Nephron progenitor cell (in vitro differentiated cells): ENCODE measurements at regions not wholly inside any gene's neighbourhood (a gene's known extent, or its start where the extent isn't known, plus 50 kb on each side); places are given as distances from the start of the nearest gene placed in this dataset.

Experiments
- DNase-seq: peaks from one replicate; pipeline ENCODE4 v3.0.0; 2021
- H3K27ac Mint-ChIP-seq: 2 replicates; pipeline ENCODE4 v1.8.0; 2021; ENCODE audit warnings: mild to moderate bottlenecking, moderate library complexity, mixed read lengths
- H3K27me3 Mint-ChIP-seq: 2 replicates; pipeline ENCODE4 v1.8.0; 2021; ENCODE audit warnings: mild to moderate bottlenecking, low read depth, mixed read lengths; ENCODE audit not compliant: poor library complexity
- H3K36me3 Mint-ChIP-seq: 2 replicates; pipeline ENCODE4 v1.8.0; 2021; ENCODE audit warnings: low read depth, mixed read lengths
- H3K4me1 Mint-ChIP-seq: 2 replicates; pipeline ENCODE4 v1.8.0; 2021; ENCODE audit warnings: mixed read lengths
- H3K4me3 Mint-ChIP-seq: 2 replicates; pipeline ENCODE4 v1.8.0; 2021; ENCODE audit warnings: mild to moderate bottlenecking, moderate library complexity, mixed read lengths
- H3K9me3 Mint-ChIP-seq: 2 replicates; pipeline ENCODE4 v1.8.0; 2021; ENCODE audit warnings: mild to moderate bottlenecking, moderate library complexity, mixed read lengths
- TF ChIP-seq, protein P1 (sequence below): fragments of 200-600 bp; sonication (generic); IDR thresholded peaks from 2 replicates; pipeline ENCODE4 v1.5.0; 2021; ENCODE audit warnings: antibody characterized with exemption

DNA sequence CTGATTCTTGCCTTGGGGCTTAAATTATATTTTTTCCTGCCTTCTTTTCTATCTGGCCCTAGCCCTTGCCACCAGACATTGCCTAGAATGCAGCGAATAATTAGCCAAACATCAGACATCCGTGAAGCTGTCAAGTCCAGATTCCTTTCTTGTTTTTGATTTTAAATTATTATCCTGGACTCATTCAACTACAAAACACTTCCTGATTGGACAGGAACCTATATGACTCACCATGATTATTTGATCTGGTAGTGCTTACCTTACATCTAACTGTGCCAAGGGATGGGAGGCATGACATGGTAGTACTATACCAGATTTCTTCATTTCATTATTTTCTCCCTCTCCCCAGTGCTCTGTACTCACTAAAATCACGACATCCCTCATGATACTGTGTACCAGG, 829.6 kb downstream of the TLR4 start:
- TF ChIP-seq, protein P1, sequence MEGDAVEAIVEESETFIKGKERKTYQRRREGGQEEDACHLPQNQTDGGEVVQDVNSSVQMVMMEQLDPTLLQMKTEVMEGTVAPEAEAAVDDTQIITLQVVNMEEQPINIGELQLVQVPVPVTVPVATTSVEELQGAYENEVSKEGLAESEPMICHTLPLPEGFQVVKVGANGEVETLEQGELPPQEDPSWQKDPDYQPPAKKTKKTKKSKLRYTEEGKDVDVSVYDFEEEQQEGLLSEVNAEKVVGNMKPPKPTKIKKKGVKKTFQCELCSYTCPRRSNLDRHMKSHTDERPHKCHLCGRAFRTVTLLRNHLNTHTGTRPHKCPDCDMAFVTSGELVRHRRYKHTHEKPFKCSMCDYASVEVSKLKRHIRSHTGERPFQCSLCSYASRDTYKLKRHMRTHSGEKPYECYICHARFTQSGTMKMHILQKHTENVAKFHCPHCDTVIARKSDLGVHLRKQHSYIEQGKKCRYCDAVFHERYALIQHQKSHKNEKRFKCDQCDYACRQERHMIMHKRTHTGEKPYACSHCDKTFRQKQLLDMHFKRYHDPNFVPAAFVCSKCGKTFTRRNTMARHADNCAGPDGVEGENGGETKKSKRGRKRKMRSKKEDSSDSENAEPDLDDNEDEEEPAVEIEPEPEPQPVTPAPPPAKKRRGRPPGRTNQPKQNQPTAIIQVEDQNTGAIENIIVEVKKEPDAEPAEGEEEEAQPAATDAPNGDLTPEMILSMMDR = no peak

DNA sequence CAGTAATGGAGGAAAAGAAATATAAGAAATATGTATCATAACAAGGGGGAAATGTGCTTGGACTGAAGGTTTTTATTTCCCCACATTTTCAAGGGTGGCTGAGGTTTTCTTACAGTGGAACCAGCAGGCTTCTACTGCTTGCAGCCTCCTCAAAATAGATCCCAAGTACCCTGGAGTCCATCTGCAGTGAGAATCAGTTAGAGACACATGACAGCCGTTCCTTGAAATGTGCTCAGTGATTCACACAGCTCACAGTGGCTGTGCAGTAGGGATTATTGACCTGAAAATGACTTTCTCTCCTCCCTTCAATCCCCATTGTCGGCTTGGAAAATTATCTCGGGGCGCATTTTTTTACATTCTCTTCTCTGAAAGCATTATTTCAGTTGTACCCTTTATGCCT, 832.0 kb downstream of the TLR4 start:
- no peaks in the 10 kb centered on the region for H3K36me3 Mint-ChIP-seq
- no peaks in the 10 kb centered on the region for H3K9me3 Mint-ChIP-seq
- no peak overlapping the region for H3K27ac Mint-ChIP-seq
- TF ChIP-seq, protein P1 = no peak
- no peak for DNase-seq
- no peaks in the 10 kb centered on the region for H3K27me3 Mint-ChIP-seq
- no peaks in the 10 kb centered on the region for H3K4me1 Mint-ChIP-seq
- H3K4me3 Mint-ChIP-seq = no peak overlapping the region

More for the DNA sequence above, 829.6 kb downstream of the TLR4 start:
- Mint-ChIP-seq H3K4me1 (peaks cover 7% of the 10 kb centered on the region), H3K9me3 (no peaks in the 10 kb centered on the region), H3K27ac (no peak overlapping the region), H3K4me3 (no peak overlapping the region), H3K36me3 (no peaks in the 10 kb centered on the region), H3K27me3 (no peaks in the 10 kb centered on the region)
- DNase-seq = no peak

DNA sequence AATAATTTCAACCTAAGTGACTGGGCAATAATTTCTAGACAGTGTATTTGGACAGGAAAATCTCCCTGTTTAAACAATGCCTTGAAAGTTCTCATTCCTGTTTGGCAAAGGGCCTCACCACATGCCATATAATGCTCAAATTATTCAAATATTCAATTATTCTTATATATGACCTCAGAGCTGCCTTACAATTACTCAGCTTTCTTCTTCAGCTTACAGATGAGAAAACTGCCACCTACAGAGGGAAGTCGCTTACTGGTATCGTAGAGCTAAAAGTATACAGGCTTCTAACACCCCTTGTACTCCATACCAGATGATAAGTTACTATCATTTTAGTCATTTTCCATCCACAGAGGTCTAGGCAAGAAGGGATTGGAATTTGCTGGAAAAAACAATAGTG, 830.3 kb downstream of the BRINP1 start:
- H3K4me1 Mint-ChIP-seq = no peaks in the 10 kb centered on the region
- H3K36me3 Mint-ChIP-seq = no peaks in the 10 kb centered on the region
- TF ChIP-seq, protein P1 = no peak
- no peak overlapping the region for H3K27ac Mint-ChIP-seq
- DNase-seq = no peak
- H3K4me3 Mint-ChIP-seq = no peak overlapping the region
- no peaks in the 10 kb centered on the region for H3K9me3 Mint-ChIP-seq
- H3K27me3 Mint-ChIP-seq = no peaks in the 10 kb centered on the region

DNA sequence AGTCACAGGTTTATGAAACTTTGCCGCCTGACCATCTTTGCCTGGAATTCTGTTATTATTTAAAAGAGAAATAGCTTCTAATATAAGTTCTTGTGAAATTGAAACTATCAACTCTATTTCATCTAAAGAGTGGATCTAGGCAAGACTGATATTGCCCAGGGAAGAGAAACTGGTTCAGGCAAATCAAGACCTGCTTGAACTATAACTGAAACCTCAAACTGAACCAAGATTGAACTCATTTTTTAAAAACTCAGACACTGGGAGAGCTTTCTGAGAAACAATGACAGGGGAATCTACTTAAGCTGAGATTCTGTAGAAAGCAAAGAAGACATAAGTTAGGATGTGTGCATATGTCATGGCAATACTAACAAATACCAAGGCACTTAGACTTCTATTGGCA, 815.8 kb downstream of the BRINP1 start:
- TF ChIP-seq, protein P1 = no peak
- peaks cover 11% of the 10 kb centered on the region for H3K27me3 Mint-ChIP-seq
- H3K4me1 Mint-ChIP-seq = no peaks in the 10 kb centered on the region
- no peaks in the 10 kb centered on the region for H3K9me3 Mint-ChIP-seq
- H3K27ac Mint-ChIP-seq = no peak overlapping the region
- no peak for DNase-seq
- H3K4me3 Mint-ChIP-seq = no peak overlapping the region
- no peaks in the 10 kb centered on the region for H3K36me3 Mint-ChIP-seq

DNA sequence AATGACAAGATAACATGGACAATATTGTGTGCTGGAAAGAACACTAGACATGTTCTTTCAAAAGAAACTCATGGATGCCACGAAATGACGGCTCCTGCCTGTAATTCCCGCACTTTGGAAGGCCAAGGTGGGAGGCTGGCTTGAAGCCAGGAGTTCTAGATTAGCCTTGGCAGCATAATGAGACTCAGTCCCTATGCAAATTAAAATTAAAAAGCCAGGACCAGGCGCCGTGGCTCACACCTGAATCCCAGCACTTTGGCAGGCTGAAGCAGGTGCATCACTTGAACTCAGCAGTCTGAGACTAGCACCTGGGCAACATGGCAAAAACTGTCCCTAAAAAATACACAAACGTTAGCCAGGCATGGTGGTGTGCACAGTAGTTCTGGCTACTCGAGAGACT, 814.2 kb downstream of the BRINP1 start:
- no peaks in the 10 kb centered on the region for H3K36me3 Mint-ChIP-seq
- TF ChIP-seq, protein P1 = no peak
- H3K4me1 Mint-ChIP-seq = no peaks in the 10 kb centered on the region
- H3K27ac Mint-ChIP-seq = no peak overlapping the region
- DNase-seq = no peak
- H3K4me3 Mint-ChIP-seq = no peak overlapping the region
- peaks cover 6% of the 10 kb centered on the region for H3K27me3 Mint-ChIP-seq
- no peaks in the 10 kb centered on the region for H3K9me3 Mint-ChIP-seq

DNA sequence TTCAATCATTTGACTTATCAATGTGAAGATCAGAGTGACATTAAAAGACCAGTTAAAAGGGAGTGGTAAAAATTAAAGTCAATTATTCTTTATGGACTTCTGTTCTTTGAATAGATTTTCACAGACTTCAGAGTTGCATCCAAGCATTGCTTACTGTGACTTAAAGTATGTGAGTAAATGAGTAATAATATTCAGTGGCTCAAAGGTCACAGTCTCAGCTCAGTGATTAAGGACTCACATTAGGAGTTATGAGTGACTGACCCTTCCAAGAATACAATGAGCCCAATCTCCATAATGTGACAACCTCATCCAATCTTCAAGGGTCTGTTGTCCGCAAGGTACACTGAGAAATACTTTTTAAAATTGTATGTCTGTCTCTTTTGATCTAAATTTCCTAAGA, 811.2 kb downstream of the BRINP1 start:
- Mint-ChIP-seq H3K27me3 (peaks cover 10% of the 10 kb centered on the region), H3K27ac (no peak overlapping the region), H3K4me3 (no peak overlapping the region), H3K36me3 (no peaks in the 10 kb centered on the region), H3K9me3 (no peaks in the 10 kb centered on the region), H3K4me1 (no peaks in the 10 kb centered on the region)
- TF ChIP-seq, protein P1 = no peak
- DNase-seq = no peak
